SH-SY5Y (cell line): ENCODE measurements at regions not wholly inside any gene's neighbourhood (a gene's known extent, or its start where the extent isn't known, plus 50 kb on each side); places are given as distances from the start of the nearest gene placed in this dataset.

Experiments used
- GATA2 ChIP-seq: IDR thresholded peaks from 2 replicates; pipeline ENCODE4 v1.6.1; 2011; ENCODE audit warnings: mild to moderate bottlenecking, low read depth, low read length
- GATA3 ChIP-seq: IDR thresholded peaks from 2 replicates; pipeline ENCODE4 v1.6.1; 2011; ENCODE audit warnings: low read depth, mild to moderate bottlenecking, low read length, moderate library complexity

- TF ChIP-seq GATA3 = no peak
- no peak for TF ChIP-seq GATA2
Observed at GRCh38 chr5:174464504-174465165, 259.7 kb upstream of the MSX2 start.
